OCI-LY7 (cell line): ENCODE measurements at regions not wholly inside any gene's neighbourhood (a gene's known extent, or its start where the extent isn't known, plus 50 kb on each side); places are given as distances from the start of the nearest gene placed in this dataset.

Experiments
- EZH2phosphoT487 ChIP-seq: fragments of 200-600 bp; sonication (generic); IDR thresholded peaks from 2 replicates; pipeline ENCODE4 v1.6.1; 2018; ENCODE audit warnings: low read depth, borderline replicate concordance, mild to moderate bottlenecking, mixed run types, antibody characterized with exemption, low read length, moderate library complexity, mixed read lengths
- TF ChIP-seq, protein P1 (sequence below): fragments of 200-600 bp; sonication (generic); conservative IDR thresholded peaks from 2 replicates; pipeline ENCODE4 v1.5.1; 2014; ENCODE audit warnings: mild to moderate bottlenecking, antibody characterized with exemption, low read length, moderate library complexity, mixed read lengths

- TF ChIP-seq, protein P1, sequence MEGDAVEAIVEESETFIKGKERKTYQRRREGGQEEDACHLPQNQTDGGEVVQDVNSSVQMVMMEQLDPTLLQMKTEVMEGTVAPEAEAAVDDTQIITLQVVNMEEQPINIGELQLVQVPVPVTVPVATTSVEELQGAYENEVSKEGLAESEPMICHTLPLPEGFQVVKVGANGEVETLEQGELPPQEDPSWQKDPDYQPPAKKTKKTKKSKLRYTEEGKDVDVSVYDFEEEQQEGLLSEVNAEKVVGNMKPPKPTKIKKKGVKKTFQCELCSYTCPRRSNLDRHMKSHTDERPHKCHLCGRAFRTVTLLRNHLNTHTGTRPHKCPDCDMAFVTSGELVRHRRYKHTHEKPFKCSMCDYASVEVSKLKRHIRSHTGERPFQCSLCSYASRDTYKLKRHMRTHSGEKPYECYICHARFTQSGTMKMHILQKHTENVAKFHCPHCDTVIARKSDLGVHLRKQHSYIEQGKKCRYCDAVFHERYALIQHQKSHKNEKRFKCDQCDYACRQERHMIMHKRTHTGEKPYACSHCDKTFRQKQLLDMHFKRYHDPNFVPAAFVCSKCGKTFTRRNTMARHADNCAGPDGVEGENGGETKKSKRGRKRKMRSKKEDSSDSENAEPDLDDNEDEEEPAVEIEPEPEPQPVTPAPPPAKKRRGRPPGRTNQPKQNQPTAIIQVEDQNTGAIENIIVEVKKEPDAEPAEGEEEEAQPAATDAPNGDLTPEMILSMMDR = no peak
- no peak for TF ChIP-seq EZH2phosphoT487
These were observed 58.7 kb upstream of the ANTXRL start for GRCh38 chr10:46227936-46228562.
